ENCODE measurements at regions not wholly inside any gene's neighbourhood (a gene's known extent, or its start where the extent isn't known, plus 50 kb on each side); places are given as distances from the start of the nearest gene placed in this dataset.
"Not testable (repeated sequence)": the region's sequence is repeated elsewhere in the genome, so short reads cannot be mapped to it uniquely, and the experiment has no call there.

GRCh38 chr13:80677227-80677626, 336.3 kb upstream of the SPRY2 start:
- Histone ChIP-seq H3K4me1 (ENCODE audit: control insufficient read depth in 2 of 2, insufficient read depth in 2 of 2, low read length in 2 of 2) (no peaks in the 10 kb centered on the region), H3K9me3 (ENCODE audit: control extremely low read depth in 1 of 3, control insufficient read depth in 2 of 3, insufficient read depth in 1 of 3, low read length in 2 of 3) (peaks cover 3 to 9% (median 3%) of the 10 kb centered on the region in 3 donors), H3K9ac (ENCODE audit: low read length) (no peak overlapping the region), H3K27me3 (replicated peaks in 1 of 4; ENCODE audit: control extremely low read depth in 1 of 4, control insufficient read depth in 3 of 4, insufficient read depth in 4 of 4, low read length in 3 of 4) (no peaks in the 10 kb centered on the region), H3K4me3 (ENCODE audit: control extremely low read depth in 1 of 5, extremely low read depth in 1 of 5, insufficient read depth in 1 of 5, low read depth in 2 of 5, low read length in 4 of 5) (no peak overlapping the region), H3K4me2 (replicated peaks; ENCODE audit: low read depth, low read length, poor library complexity, severe bottlenecking) (no peak overlapping the region), H2AFZ (ENCODE audit: insufficient read depth, low read depth, low read length, poor library complexity, severe bottlenecking) (no peak overlapping the region), H3K36me3 (replicated peaks in 1 of 2; ENCODE audit: control extremely low read depth in 1 of 2, control insufficient read depth in 1 of 2, extremely low read depth in 1 of 2, insufficient read depth in 2 of 2, low read length in 1 of 2) (no peaks in the 10 kb centered on the region), H3K79me2 (ENCODE audit: control insufficient read depth, insufficient read depth, low read length) (no peaks in the 10 kb centered on the region), H3K27ac (ENCODE audit: low read length in 2 of 2) (no peak overlapping the region), H4K20me1 (ENCODE audit: control insufficient read depth, insufficient read depth, low read length, poor library complexity, severe bottlenecking) (no peaks in the 10 kb centered on the region)
- intact Hi-C loops (cut with micrococcal nuclease): no loop called here
- no peak for ATAC-seq (ENCODE audit: low read depth)
- CTCF ChIA-PET: no interaction called here
- POLR2A ChIA-PET: no interaction called here
- H3K27me3 Mint-ChIP-seq: no peaks in the 10 kb centered on the region
- TF ChIP-seq CTCF (IDR thresholded peaks at IDR 0.05) (no peak), EZH2 (IDR thresholded peaks at IDR 0.05; ENCODE audit: borderline replicate concordance, insufficient read depth, low read depth, low read length, poor library complexity, severe bottlenecking) (no peak)
- H3K9me3 Mint-ChIP-seq (ENCODE audit: insufficient read depth): peaks cover 4% of the 10 kb centered on the region
- H3K27ac Mint-ChIP-seq: no peak overlapping the region
- no peak overlapping the region for H3K4me3 Mint-ChIP-seq
- WGBS (ENCODE audit: insufficient coverage): no CpG with 5 or more reads among the region's 2 CpGs
- DNase-seq: no peak
- no peaks in the 10 kb centered on the region for H3K4me1 Mint-ChIP-seq

- ATAC-seq (ENCODE audit: low read depth); H3K4me3 Mint-ChIP-seq; POLR2A ChIA-PET; H3K9me3 Mint-ChIP-seq (ENCODE audit: insufficient read depth); H3K27ac Mint-ChIP-seq; H3K27me3 ChIP-seq (replicated peaks in 1 of 4; ENCODE audit: control extremely low read depth in 1 of 4, control insufficient read depth in 3 of 4, insufficient read depth in 4 of 4, low read length in 3 of 4); H3K4me1 ChIP-seq (ENCODE audit: control insufficient read depth in 2 of 2, insufficient read depth in 2 of 2, low read length in 2 of 2); H3K79me2 ChIP-seq (ENCODE audit: control insufficient read depth, insufficient read depth, low read length); H3K9ac ChIP-seq (ENCODE audit: low read length); H3K4me2 ChIP-seq (replicated peaks; ENCODE audit: low read depth, low read length, poor library complexity, severe bottlenecking); CTCF ChIA-PET; H2AFZ ChIP-seq (ENCODE audit: insufficient read depth, low read depth, low read length, poor library complexity, severe bottlenecking); H3K27me3 Mint-ChIP-seq; H3K9me3 ChIP-seq (ENCODE audit: control extremely low read depth in 1 of 3, control insufficient read depth in 2 of 3, insufficient read depth in 1 of 3, low read length in 2 of 3); H3K27ac ChIP-seq (ENCODE audit: low read length in 2 of 2); H3K4me1 Mint-ChIP-seq; intact Hi-C loops (cut with micrococcal nuclease); H3K36me3 ChIP-seq (replicated peaks in 1 of 2; ENCODE audit: control extremely low read depth in 1 of 2, control insufficient read depth in 1 of 2, extremely low read depth in 1 of 2, insufficient read depth in 2 of 2, low read length in 1 of 2); H3K4me3 ChIP-seq (ENCODE audit: control extremely low read depth in 1 of 5, extremely low read depth in 1 of 5, insufficient read depth in 1 of 5, low read depth in 2 of 5, low read length in 4 of 5); DNase-seq; H4K20me1 ChIP-seq (ENCODE audit: control insufficient read depth, insufficient read depth, low read length, poor library complexity, severe bottlenecking): not testable (repeated sequence)
- no CpG with 5 or more reads among the region's 2 CpGs for WGBS (ENCODE audit: insufficient coverage)
Observed at GRCh38 chr13:80675442-80675841, 334.5 kb upstream of the SPRY2 start.
